Stimulated activated CD4-positive, alpha-beta T cell treated with anti-CD3 and anti-CD28 coated beads, Interleukin-15, amount 100 ng/mL, for 24 hours (primary cell): ENCODE measurements at regions not wholly inside any gene's neighbourhood (a gene's known extent, or its start where the extent isn't known, plus 50 kb on each side); places are given as distances from the start of the nearest gene placed in this dataset.

Experiments used
- DNase-seq: peaks from one replicate; pipeline ENCODE4 v3.0.0-alpha.2; 2020

DNA sequence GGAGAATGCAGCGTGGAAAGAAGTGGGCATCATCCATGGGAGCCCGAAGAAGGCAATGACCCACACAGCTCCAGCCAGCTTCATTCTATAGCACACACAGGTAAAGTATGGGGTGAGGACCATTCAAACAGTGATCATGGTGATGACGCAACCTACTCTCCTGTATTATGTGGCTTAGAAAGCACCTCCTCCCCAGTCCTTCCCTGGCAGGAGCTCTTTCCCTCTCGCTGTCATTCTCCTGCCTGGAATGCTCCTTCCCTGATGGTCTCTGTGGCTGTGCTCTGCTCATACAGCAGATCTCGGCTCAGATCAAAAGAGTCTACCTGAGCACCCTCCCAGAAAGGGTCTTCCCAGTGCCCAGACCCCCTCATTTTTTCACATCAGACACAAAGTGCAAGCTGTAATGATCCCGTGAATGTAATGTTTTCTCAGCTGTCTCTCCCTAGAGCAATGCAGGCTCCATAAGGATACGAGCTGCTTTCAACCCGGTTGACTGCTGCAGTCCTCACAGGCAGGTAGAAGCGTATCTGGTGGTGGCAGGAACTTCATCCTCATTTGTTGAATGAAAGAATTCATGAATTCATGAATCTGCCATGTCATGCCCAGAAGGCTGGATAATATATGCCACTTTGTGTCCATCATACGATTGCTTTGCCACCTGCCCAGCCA lies 248.8 kb downstream of the HS3ST3A1 start:
- no peak for DNase-seq

- DNase-seq = no peak
Measured at GRCh38 chr17:13351046-13351445, 250.7 kb downstream of the HS3ST3A1 start.

GRCh38 chr17:13350466-13350865 lies 251.3 kb downstream of the HS3ST3A1 start:
- no peak for DNase-seq

- peak; percentile 21 for DNase-seq
Measured at GRCh38 chr17:13346996-13347762, 254.6 kb downstream of the HS3ST3A1 start.

GRCh38 chr17:13346592-13346991 lies 255.1 kb downstream of the HS3ST3A1 start:
- no peak for DNase-seq

- DNase-seq = no peak
Measured at GRCh38 chr17:13346081-13346533, 255.6 kb downstream of the HS3ST3A1 start.

DNA sequence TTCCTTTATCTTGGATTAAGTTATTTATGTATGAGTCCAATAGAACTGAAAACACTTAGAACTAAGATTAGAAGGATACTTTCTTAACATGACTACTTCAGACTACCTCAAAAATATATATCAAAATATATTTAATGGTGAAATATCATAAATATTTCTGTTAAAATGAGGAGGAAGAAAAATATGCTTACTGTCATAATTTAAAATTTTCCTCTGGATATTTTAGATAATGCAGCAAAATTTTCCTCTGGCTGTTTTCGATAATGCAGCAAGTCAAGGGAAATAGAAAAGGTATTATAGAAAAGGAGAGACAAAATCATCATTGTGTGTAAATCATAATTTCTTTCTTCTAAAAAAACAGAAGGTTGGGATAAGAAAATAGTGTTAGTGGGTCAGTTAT lies 263.3 kb downstream of the HS3ST3A1 start:
- no peak for DNase-seq

DNA sequence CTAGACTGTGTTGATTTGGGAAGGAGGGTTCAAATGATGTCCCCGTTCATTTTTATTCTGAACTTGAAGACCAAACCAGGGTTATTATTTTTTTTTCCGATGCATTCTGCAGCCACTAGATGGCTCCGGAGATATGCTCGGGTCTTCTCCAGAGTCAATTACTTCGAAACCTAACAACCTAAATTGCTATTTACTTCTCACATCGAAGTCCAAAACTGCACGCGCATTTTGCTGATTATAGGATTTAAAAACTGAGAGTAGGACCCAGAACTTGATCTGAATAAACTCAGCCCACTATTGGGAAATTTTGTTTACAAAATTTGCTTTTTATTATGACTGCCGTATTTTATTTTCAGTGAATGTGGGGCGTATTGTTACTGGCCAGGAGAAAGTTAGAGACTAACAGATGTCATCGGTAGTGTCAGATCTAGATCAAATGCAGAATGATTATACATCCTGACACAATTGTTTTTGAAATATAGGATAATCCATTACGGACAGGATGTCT lies 263.8 kb downstream of the HS3ST3A1 start:
- DNase-seq = peak; percentile 10

- no peak for DNase-seq
Measured at GRCh38 chr17:13337151-13337550, 264.6 kb downstream of the HS3ST3A1 start.

GRCh38 chr17:13334374-13334773 lies 267.4 kb downstream of the HS3ST3A1 start:
- DNase-seq = no peak

DNA sequence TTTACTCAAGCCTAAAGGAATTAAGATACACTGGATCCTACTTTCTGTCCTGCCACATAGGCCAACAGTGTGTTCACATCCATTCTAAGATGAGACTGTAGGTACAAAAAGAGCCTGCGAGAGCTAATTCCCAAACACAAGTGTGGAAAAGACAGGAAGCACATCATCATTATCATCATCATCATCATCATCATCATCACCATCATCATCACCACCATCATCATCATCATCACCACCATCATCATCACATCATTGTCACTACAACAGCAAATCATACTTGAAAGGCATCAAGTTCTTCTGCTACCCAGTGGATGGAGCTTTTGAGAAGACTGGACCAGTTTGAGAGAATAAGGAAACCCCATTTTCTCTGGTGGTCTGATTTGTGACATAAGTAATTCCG lies 268.1 kb downstream of the HS3ST3A1 start:
- no peak for DNase-seq

DNA sequence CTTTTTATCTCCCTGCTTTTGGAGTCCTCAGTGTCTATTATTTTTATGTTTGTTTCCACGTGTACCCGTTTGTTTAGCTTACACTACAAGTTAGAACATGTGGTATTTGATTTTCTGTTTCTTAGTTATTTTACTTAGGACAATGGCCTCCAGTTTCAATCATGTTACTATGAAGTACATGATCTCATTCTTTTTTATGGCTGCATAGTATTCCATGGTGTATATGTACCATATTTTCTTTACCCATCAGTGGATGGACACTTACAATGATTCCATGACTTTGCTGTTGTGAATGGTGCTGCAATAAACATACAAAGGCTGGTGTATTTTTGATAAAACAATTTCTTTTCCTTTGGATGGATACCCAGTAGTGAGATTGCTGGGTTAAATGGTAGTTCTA lies 269.5 kb downstream of the HS3ST3A1 start:
- DNase-seq = no peak

DNA sequence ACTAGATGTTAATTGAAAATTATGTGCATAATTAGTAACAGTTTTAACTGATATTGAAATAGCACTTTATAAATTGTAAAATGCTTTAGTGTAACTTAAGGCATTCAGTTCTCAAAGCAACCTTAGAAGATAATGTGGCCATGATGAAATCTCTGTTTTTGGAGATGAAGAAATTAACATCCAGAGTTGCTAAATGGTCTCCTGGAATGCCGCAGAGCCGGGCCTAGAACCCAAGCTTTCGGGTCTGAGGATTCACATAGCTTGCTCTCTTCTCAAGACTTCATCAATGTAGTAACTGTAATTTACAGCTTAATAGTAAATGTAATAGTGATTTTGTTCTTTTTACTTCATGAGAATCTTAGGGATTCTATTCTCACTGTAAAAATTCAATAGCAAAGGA lies 272.3 kb downstream of the HS3ST3A1 start:
- no peak for DNase-seq

- DNase-seq = no peak
Measured at GRCh38 chr17:13323990-13324389, 277.7 kb downstream of the HS3ST3A1 start.

- no peak for DNase-seq
Measured at GRCh38 chr17:13321951-13322701, 279.6 kb downstream of the HS3ST3A1 start.

GRCh38 chr17:13320046-13320785 lies 281.5 kb downstream of the HS3ST3A1 start:
- no peak for DNase-seq

GRCh38 chr17:13316657-13317056 lies 285.1 kb downstream of the HS3ST3A1 start:
- no peak for DNase-seq

GRCh38 chr17:13311306-13311705 lies 290.4 kb downstream of the HS3ST3A1 start:
- no peak for DNase-seq

DNA sequence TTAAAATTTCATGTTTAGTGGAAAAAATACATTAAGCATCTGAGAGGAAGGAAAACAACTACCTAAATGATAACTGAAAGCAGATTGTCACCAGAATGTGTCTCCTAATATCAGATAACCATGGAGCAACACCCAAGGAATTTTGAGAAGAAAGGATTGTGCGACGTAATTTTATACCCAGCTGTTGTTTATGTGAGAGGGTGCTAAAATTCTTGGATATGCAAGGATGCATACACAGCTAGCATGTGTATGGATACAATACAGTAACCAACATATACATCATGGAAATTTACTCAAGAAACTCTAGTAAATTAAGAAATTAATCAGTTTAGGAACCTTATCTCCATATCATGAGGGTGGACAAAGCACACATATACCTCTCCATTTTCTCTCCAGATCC lies 290.9 kb downstream of the HS3ST3A1 start:
- DNase-seq = no peak

GRCh38 chr17:13306310-13306962 lies 288.6 kb upstream of the ELAC2 start:
- DNase-seq = peak; percentile 6

GRCh38 chr17:13302983-13303382 lies 285.2 kb upstream of the ELAC2 start:
- no peak for DNase-seq

- no peak for DNase-seq
Measured at GRCh38 chr17:13302419-13302818, 284.6 kb upstream of the ELAC2 start.
